ENCODE measurements at regions not wholly inside any gene's neighbourhood (a gene's known extent, or its start where the extent isn't known, plus 50 kb on each side); places are given as distances from the start of the nearest gene placed in this dataset.

DNA sequence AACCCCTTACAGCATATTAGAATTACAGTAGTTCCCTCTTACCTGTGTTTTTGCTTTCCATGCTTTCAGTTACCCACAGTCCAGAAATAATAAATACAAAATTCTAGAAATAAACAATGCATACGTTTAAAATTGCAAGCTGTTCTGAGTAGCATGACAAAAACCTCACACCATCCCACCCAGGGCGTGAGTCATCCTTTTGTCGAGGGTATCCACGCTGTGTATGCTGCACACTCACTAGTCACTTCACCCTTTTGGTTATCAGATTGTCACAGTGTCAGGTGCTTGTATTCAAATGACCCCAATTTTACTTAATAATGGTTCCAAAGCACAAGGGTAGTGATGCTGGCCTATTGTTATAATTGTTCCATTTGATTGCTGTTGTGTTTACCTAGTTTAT lies 72.5 kb upstream of the P3H2 start (continued):
- TF ChIP-seq, protein P1, sequence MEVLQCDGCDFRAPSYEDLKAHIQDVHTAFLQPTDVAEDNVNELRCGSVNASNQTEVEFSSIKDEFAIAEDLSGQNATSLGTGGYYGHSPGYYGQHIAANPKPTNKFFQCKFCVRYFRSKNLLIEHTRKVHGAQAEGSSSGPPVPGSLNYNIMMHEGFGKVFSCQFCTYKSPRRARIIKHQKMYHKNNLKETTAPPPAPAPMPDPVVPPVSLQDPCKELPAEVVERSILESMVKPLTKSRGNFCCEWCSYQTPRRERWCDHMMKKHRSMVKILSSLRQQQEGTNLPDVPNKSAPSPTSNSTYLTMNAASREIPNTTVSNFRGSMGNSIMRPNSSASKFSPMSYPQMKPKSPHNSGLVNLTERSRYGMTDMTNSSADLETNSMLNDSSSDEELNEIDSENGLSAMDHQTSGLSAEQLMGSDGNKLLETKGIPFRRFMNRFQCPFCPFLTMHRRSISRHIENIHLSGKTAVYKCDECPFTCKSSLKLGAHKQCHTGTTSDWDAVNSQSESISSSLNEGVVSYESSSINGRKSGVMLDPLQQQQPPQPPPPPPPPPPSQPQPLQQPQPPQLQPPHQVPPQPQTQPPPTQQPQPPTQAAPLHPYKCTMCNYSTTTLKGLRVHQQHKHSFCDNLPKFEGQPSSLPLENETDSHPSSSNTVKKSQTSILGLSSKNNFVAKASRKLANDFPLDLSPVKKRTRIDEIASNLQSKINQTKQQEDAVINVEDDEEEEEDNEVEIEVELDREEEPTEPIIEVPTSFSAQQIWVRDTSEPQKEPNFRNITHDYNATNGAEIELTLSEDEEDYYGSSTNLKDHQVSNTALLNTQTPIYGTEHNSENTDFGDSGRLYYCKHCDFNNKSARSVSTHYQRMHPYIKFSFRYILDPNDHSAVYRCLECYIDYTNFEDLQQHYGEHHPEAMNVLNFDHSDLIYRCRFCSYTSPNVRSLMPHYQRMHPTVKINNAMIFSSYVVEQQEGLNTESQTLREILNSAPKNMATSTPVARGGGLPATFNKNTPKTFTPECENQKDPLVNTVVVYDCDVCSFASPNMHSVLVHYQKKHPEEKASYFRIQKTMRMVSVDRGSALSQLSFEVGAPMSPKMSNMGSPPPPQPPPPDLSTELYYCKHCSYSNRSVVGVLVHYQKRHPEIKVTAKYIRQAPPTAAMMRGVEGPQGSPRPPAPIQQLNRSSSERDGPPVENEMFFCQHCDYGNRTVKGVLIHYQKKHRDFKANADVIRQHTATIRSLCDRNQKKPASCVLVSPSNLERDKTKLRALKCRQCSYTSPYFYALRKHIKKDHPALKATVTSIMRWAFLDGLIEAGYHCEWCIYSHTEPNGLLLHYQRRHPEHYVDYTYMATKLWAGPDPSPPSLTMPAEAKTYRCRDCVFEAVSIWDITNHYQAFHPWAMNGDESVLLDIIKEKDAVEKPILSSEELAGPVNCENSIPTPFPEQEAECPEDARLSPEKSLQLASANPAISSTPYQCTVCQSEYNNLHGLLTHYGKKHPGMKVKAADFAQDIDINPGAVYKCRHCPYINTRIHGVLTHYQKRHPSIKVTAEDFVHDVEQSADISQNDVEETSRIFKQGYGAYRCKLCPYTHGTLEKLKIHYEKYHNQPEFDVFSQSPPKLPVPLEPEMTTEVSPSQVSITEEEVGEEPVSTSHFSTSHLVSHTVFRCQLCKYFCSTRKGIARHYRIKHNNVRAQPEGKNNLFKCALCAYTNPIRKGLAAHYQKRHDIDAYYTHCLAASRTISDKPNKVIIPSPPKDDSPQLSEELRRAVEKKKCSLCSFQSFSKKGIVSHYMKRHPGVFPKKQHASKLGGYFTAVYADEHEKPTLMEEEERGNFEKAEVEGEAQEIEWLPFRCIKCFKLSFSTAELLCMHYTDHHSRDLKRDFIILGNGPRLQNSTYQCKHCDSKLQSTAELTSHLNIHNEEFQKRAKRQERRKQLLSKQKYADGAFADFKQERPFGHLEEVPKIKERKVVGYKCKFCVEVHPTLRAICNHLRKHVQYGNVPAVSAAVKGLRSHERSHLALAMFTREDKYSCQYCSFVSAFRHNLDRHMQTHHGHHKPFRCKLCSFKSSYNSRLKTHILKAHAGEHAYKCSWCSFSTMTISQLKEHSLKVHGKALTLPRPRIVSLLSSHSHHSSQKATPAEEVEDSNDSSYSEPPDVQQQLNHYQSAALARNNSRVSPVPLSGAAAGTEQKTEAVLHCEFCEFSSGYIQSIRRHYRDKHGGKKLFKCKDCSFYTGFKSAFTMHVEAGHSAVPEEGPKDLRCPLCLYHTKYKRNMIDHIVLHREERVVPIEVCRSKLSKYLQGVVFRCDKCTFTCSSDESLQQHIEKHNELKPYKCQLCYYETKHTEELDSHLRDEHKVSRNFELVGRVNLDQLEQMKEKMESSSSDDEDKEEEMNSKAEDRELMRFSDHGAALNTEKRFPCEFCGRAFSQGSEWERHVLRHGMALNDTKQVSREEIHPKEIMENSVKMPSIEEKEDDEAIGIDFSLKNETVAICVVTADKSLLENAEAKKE (CRISPR knock-in tag; IDR thresholded peaks at IDR 0.05) = no peak
- TF ChIP-seq ZNF331 (CRISPR knock-in tag; IDR thresholded peaks at IDR 0.05; ENCODE audit: low read depth) = no peak

DNA sequence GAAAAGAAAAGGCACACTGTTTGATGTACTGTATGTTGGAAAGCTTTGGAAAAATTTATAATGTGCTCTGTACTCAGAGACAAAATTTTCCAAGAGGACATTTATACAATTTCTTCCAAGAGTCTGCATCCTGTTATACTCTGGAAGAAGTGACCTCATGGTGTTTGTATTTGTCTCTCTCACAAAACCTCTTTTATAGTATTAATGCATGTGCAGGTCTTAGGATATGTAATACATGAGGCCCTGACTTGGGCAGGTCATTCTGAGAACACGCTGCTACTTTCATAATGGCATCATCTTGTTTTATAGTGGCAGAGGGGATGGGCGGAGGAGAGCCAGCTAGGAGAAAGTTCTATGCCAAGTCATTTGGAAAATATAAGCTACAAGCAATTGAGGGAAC lies 72.0 kb upstream of the P3H2 start:
- ATAC-seq = no peak
- Histone ChIP-seq H3K27me3 (ENCODE audit: insufficient read depth) (no peaks in the 10 kb centered on the region), H3K4me2 (no peak overlapping the region), H3K36me3 (ENCODE audit: insufficient read depth) (no peaks in the 10 kb centered on the region), H3K79me2 (replicated peaks; ENCODE audit: insufficient read depth) (no peaks in the 10 kb centered on the region), H2AFZ (peak overlapping the region; percentile 63; the same call in 1 of the 2 replicates), H3K4me1 (ENCODE audit: insufficient read depth) (peaks cover 11% of the 10 kb centered on the region; the same call in 1 of the 2 replicates), H3K9me2 (ENCODE audit: insufficient read depth) (0 out of 2 replicates have a peak, but pooled peaks cover 4% of the 10 kb centered on the region), H4K20me1 (replicated peaks; ENCODE audit: insufficient read depth) (no peaks in the 10 kb centered on the region), H3K27ac (ENCODE audit: low read depth) (no peak overlapping the region), H3K4me3 (no peak overlapping the region), H3F3A (replicated peaks; ENCODE audit: low read depth) (no peaks in the 10 kb centered on the region)
- no peak for DNase-seq (ENCODE audit: low spot score)
- Mint-ChIP-seq H3K27me3 (ENCODE audit: insufficient read depth, low read depth, poor library complexity) (peaks cover 3% of the 10 kb centered on the region), H3K9me3 (no peaks in the 10 kb centered on the region), H3K4me3 (no peak overlapping the region), H3K4me1 (peaks cover 13% of the 10 kb centered on the region), H3K36me3 (ENCODE audit: low read depth) (no peaks in the 10 kb centered on the region), H3K27ac (no peak overlapping the region)
- TF ChIP-seq POLR2AphosphoS5 (IDR thresholded peaks at IDR 0.05; ENCODE audit: low read depth) = no peak
- TF ChIP-seq, protein P2, sequence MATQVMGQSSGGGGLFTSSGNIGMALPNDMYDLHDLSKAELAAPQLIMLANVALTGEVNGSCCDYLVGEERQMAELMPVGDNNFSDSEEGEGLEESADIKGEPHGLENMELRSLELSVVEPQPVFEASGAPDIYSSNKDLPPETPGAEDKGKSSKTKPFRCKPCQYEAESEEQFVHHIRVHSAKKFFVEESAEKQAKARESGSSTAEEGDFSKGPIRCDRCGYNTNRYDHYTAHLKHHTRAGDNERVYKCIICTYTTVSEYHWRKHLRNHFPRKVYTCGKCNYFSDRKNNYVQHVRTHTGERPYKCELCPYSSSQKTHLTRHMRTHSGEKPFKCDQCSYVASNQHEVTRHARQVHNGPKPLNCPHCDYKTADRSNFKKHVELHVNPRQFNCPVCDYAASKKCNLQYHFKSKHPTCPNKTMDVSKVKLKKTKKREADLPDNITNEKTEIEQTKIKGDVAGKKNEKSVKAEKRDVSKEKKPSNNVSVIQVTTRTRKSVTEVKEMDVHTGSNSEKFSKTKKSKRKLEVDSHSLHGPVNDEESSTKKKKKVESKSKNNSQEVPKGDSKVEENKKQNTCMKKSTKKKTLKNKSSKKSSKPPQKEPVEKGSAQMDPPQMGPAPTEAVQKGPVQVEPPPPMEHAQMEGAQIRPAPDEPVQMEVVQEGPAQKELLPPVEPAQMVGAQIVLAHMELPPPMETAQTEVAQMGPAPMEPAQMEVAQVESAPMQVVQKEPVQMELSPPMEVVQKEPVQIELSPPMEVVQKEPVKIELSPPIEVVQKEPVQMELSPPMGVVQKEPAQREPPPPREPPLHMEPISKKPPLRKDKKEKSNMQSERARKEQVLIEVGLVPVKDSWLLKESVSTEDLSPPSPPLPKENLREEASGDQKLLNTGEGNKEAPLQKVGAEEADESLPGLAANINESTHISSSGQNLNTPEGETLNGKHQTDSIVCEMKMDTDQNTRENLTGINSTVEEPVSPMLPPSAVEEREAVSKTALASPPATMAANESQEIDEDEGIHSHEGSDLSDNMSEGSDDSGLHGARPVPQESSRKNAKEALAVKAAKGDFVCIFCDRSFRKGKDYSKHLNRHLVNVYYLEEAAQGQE (IDR thresholded peaks at IDR 0.05; ENCODE audit: unreplicated experiment) = no peak
- TF ChIP-seq EZH2phosphoT487 (IDR thresholded peaks at IDR 0.05; ENCODE audit: unreplicated experiment) = no peak
- no peak for TF ChIP-seq STAT1 (IDR thresholded peaks at IDR 0.05; ENCODE audit: unreplicated experiment)
- TF ChIP-seq JUNB (IDR thresholded peaks at IDR 0.05; ENCODE audit: unreplicated experiment) = no peak
